ENCODE measurements at regions not wholly inside any gene's neighbourhood (a gene's known extent, or its start where the extent isn't known, plus 50 kb on each side); places are given as distances from the start of the nearest gene placed in this dataset.

DNA sequence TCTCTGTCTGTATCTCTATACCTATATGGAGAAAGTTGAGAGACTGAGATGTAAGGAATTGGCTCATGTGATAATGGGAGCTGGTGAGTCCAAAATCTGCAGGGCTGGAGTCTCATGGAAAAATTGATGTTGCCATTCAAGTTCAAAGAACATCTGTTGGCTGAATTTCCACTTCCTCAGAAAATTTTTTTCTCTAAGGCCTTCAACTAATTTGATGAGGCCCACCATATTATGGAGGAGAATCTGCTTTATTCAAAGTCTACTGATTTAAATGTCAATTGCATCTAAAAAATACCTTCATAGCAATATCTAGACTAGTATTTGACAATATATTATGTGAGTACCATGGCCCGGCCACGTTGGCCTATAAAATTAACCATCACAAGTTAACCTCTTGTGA is 261.4 kb downstream of the VRK1 start:
- Histone ChIP-seq H3K36me3 (ENCODE audit: control insufficient read depth in 2 of 2, insufficient read depth in 1 of 2, low read length in 2 of 2) (no peaks in the 10 kb centered on the region), H3K4me1 (ENCODE audit: control insufficient read depth, insufficient read depth, low read length) (no peaks in the 10 kb centered on the region), H3K4me3 (ENCODE audit: low read depth, low read length) (no peak overlapping the region), H3K27ac (ENCODE audit: extremely low read depth, low read depth, low read length) (no peak overlapping the region), H3K9me3 (ENCODE audit: control insufficient read depth, insufficient read depth, low read depth, low read length) (no peaks in the 10 kb centered on the region)
- TF ChIP-seq ZNF10 (tag by site-specific recombination; IDR thresholded peaks at IDR 0.05) (peak; percentile 61), SP7 (tag by site-specific recombination; IDR thresholded peaks at IDR 0.05) (no peak)
- POLR2A ChIA-PET: no interaction called here
- CTCF ChIA-PET: no interaction called here

DNA sequence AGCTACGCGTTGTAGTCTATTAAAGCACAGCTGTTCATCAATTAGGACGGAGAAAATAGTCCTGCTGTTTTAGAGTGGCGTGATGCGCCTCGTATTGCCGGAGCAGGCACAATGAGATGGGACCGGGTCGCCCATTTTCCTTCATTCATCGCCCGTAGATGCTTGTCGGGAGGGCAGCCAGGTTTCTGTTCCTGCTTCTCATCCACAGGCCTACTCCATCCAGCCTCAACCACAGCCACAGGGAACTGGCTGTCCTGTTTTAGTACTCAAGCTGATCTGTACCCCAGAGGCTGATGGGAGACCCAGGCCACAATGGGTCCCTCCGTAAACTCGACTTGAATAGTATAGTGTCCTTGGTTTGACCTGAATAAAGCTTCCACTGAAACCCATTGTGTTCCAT is 264.0 kb downstream of the VRK1 start:
- no peak overlapping the region for H3K27ac ChIP-seq (ENCODE audit: extremely low read depth, low read depth, low read length)
- ChIA-PET POLR2A (no interaction called here), CTCF (interaction anchor here (0.6 kb wide), 1 partner anchor 43 kb away, joined by 3 read pairs; no protein-coding TSS in a partner anchor)
- H3K4me1 ChIP-seq (ENCODE audit: control insufficient read depth, insufficient read depth, low read length): no peaks in the 10 kb centered on the region
- H3K9me3 ChIP-seq (ENCODE audit: control insufficient read depth, insufficient read depth, low read depth, low read length): no peaks in the 10 kb centered on the region
- TF ChIP-seq ZNF677 (tag by site-specific recombination; IDR thresholded peaks at IDR 0.05) (no peak), ZNF530 (tag by site-specific recombination; IDR thresholded peaks at IDR 0.05; ENCODE audit: low read depth) (no peak), ZNF555 (tag by site-specific recombination; conservative IDR thresholded peaks at IDR 0.05) (no peak), ZNF776 (tag by site-specific recombination; IDR thresholded peaks at IDR 0.05; ENCODE audit: borderline replicate concordance) (no peak), ZNF221 (tag by site-specific recombination; IDR thresholded peaks at IDR 0.05; ENCODE audit: borderline replicate concordance) (no peak), ZNF274 (IDR thresholded peaks at IDR 0.05; ENCODE audit: low read length) (no peak), ZNF274 (tag by site-specific recombination; IDR thresholded peaks at IDR 0.05; ENCODE audit: borderline replicate concordance) (no peak), ZNF184 (tag by site-specific recombination; IDR thresholded peaks at IDR 0.05) (no peak), EGR2 (tag by site-specific recombination; IDR thresholded peaks at IDR 0.05; ENCODE audit: low read depth) (no peak), KLF16 (tag by site-specific recombination; IDR thresholded peaks at IDR 0.05) (no peak)
- TF ChIP-seq, protein P1, sequence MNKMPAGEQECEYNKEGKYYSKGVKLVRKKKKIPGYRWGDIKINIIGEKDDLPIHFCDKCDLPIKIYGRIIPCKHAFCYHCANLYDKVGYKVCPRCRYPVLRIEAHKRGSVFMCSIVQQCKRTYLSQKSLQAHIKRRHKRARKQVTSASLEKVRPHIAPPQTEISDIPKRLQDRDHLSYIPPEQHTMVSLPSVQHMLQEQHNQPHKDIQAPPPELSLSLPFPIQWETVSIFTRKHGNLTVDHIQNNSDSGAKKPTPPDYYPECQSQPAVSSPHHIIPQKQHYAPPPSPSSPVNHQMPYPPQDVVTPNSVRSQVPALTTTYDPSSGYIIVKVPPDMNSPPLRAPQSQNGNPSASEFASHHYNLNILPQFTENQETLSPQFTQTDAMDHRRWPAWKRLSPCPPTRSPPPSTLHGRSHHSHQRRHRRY (tag by site-specific recombination; IDR thresholded peaks at IDR 0.05): no peak
- TF ChIP-seq, protein P2, sequence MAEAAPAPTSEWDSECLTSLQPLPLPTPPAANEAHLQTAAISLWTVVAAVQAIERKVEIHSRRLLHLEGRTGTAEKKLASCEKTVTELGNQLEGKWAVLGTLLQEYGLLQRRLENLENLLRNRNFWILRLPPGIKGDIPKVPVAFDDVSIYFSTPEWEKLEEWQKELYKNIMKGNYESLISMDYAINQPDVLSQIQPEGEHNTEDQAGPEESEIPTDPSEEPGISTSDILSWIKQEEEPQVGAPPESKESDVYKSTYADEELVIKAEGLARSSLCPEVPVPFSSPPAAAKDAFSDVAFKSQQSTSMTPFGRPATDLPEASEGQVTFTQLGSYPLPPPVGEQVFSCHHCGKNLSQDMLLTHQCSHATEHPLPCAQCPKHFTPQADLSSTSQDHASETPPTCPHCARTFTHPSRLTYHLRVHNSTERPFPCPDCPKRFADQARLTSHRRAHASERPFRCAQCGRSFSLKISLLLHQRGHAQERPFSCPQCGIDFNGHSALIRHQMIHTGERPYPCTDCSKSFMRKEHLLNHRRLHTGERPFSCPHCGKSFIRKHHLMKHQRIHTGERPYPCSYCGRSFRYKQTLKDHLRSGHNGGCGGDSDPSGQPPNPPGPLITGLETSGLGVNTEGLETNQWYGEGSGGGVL (tag by site-specific recombination; IDR thresholded peaks at IDR 0.05): no peak
- H3K4me3 ChIP-seq (ENCODE audit: low read depth, low read length): no peak overlapping the region
- H3K36me3 ChIP-seq (ENCODE audit: control insufficient read depth in 2 of 2, insufficient read depth in 1 of 2, low read length in 2 of 2): no peaks in the 10 kb centered on the region

DNA sequence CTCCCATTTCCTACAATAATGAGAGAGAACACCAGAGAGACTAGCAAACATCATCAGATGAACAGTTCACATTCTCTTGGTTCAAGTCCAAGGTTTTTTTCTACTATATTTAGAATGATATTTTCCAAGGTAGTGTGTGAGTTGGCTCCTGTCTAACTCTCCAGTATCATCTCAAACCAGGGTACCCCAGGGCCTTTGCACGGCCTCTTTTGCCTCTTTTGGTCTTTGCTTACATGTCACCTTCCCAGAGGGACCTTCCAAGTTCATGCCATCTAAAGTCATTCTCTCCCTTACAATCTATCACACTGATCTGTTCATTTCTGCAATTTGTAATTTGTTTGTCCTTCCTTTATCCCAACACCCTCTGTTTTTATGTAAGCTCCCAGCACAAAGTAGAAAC is 264.5 kb downstream of the VRK1 start:
- Histone ChIP-seq H3K4me1 (ENCODE audit: control insufficient read depth, insufficient read depth, low read length) (no peaks in the 10 kb centered on the region), H3K4me3 (ENCODE audit: low read depth, low read length) (no peak overlapping the region), H3K36me3 (ENCODE audit: control insufficient read depth in 2 of 2, insufficient read depth in 1 of 2, low read length in 2 of 2) (no peaks in the 10 kb centered on the region), H3K27ac (ENCODE audit: extremely low read depth, low read depth, low read length) (no peak overlapping the region), H3K9me3 (ENCODE audit: control insufficient read depth, insufficient read depth, low read depth, low read length) (no peaks in the 10 kb centered on the region)
- no peak for TF ChIP-seq ZNF138 (tag by site-specific recombination; IDR thresholded peaks at IDR 0.05; ENCODE audit: borderline replicate concordance)
- TF ChIP-seq ZNF623 (tag by site-specific recombination; IDR thresholded peaks at IDR 0.05): peak; percentile 79
- ChIA-PET POLR2A (no interaction called here), CTCF (no interaction called here)
